HG03108 (cell line): ENCODE measurements at regions not wholly inside any gene's neighbourhood (a gene's known extent, or its start where the extent isn't known, plus 50 kb on each side); places are given as distances from the start of the nearest gene placed in this dataset.
A peak's percentile ranks its signal among the peaks of the same experiment; 100 is the strongest.

Experiments
- ATAC-seq: cut with Tn5 transposase; IDR thresholded peaks from one replicate; pipeline ENCODE4 v1.9.1; 2021; ENCODE audit warnings: moderate library complexity; ENCODE audit not compliant: unreplicated experiment

GRCh38 chr10:108469940-108470339 lies 1305.4 kb upstream of the SORCS1 start:
- no peak for ATAC-seq

GRCh38 chr10:108465871-108466641 lies 1301.5 kb upstream of the SORCS1 start:
- ATAC-seq = no peak

GRCh38 chr10:108462005-108462404 lies 1297.5 kb upstream of the SORCS1 start:
- no peak for ATAC-seq

- no peak for ATAC-seq
These were observed 1290.3 kb upstream of the SORCS1 start for GRCh38 chr10:108454793-108455192.

- no peak for ATAC-seq
These were observed 1289.7 kb upstream of the SORCS1 start for GRCh38 chr10:108454224-108454623.

GRCh38 chr10:108453166-108453565 lies 1288.7 kb upstream of the SORCS1 start:
- ATAC-seq = no peak

- ATAC-seq = no peak
These were observed 1288.0 kb upstream of the SORCS1 start for GRCh38 chr10:108452533-108452932.

- ATAC-seq = no peak
These were observed 1285.8 kb upstream of the SORCS1 start for GRCh38 chr10:108450280-108450679.

GRCh38 chr10:108445746-108446145 lies 1281.2 kb upstream of the SORCS1 start:
- ATAC-seq = no peak

GRCh38 chr10:108443636-108444035 lies 1279.1 kb upstream of the SORCS1 start:
- peak; percentile 79 for ATAC-seq

- no peak for ATAC-seq
These were observed 1274.9 kb upstream of the SORCS1 start for GRCh38 chr10:108439397-108439796.

- no peak for ATAC-seq
These were observed 1271.6 kb upstream of the SORCS1 start for GRCh38 chr10:108436096-108436495.

- no peak for ATAC-seq
These were observed 1270.2 kb upstream of the SORCS1 start for GRCh38 chr10:108434559-108435252.

GRCh38 chr10:108427146-108427545 lies 1262.6 kb upstream of the SORCS1 start:
- no peak for ATAC-seq

GRCh38 chr10:108425283-108425964 lies 1260.9 kb upstream of the SORCS1 start:
- ATAC-seq = no peak

GRCh38 chr10:108424656-108425055 lies 1260.2 kb upstream of the SORCS1 start:
- ATAC-seq = no peak

GRCh38 chr10:108422286-108422685 lies 1257.8 kb upstream of the SORCS1 start:
- ATAC-seq = no peak

- no peak for ATAC-seq
These were observed 1256.8 kb upstream of the SORCS1 start for GRCh38 chr10:108421266-108421665.

GRCh38 chr10:108413954-108414353 lies 1249.4 kb upstream of the SORCS1 start:
- ATAC-seq = no peak

- ATAC-seq = no peak
These were observed 1247.8 kb upstream of the SORCS1 start for GRCh38 chr10:108412323-108412722.

- ATAC-seq = no peak
These were observed 1247.4 kb upstream of the SORCS1 start for GRCh38 chr10:108411894-108412293.

- no peak for ATAC-seq
These were observed 1246.7 kb upstream of the SORCS1 start for GRCh38 chr10:108411206-108411605.
